Endothelial cell of umbilical vein (primary cell): ENCODE measurements at regions not wholly inside any gene's neighbourhood (a gene's known extent, or its start where the extent isn't known, plus 50 kb on each side); places are given as distances from the start of the nearest gene placed in this dataset.

Source experiments
- BruUV-seq: library from RNA; stranded (reverse); fragments of 400-500 nt; replicated peaks from 2 replicates; lab custom pipeline; 2021; lab: Mats Ljungman, UMichigan
- CTCF ChIA-PET: fragments of 300-600, 350-600 bp; sonication (Branson Sonifier 250); formaldehyde crosslinking; loops from one replicate; lab custom pipeline; 2021; ENCODE audit warnings: antibody characterized with exemption, inconsistent platforms; lab: Charles Lee
- POLR2A ChIA-PET: fragments of 300-600, 350-600 bp; sonication (Branson Sonifier 250); formaldehyde crosslinking; loops from one replicate; lab custom pipeline; 2021; ENCODE audit warnings: antibody characterized with exemption, inconsistent platforms; lab: Charles Lee
- DNase-seq: peaks from one replicate; pipeline ENCODE4 v3.0.0-alpha.2; 2011; ENCODE audit warnings: low read depth, low spot score
- FAIRE-seq: peaks from 2 replicates; lab custom pipeline; 2011; peaks lifted over from hg19 to GRCh38; lab: Jason Lieb, UNC
- H2AFZ ChIP-seq: 2 replicates; pipeline ENCODE4 v1.6.0; 2012; ENCODE audit warnings: low read depth, low read length, control low read depth, inconsistent platforms
- H3K27ac ChIP-seq: 2 replicates; pipeline ENCODE4 v1.5.1; 2011; ENCODE audit warnings: low read depth, mild to moderate bottlenecking, control low read depth, low read length, moderate library complexity; ENCODE audit not compliant: insufficient read depth
- H3K27me3 ChIP-seq, 2 experiments: 2 replicates each; pipeline versions ENCODE4 v1.6.0 to v1.6.1; 2011; ENCODE audit warnings: low read length in 2 of 2, mixed read lengths in 1 of 2; ENCODE audit not compliant: control insufficient read depth in 2 of 2, insufficient read depth in 2 of 2
- H3K36me3 ChIP-seq, 2 experiments: 2 replicates in 1 of 2; 3 replicates in 1 of 2; pipeline ENCODE4 v1.5.1; 2011; ENCODE audit warnings: low read length in 2 of 2, mild to moderate bottlenecking in 1 of 2, moderate library complexity in 1 of 2; ENCODE audit not compliant: control insufficient read depth in 2 of 2, insufficient read depth in 2 of 2; ENCODE audit errors: extremely low read depth in 1 of 2
- H3K4me1 ChIP-seq: 3 replicates; pipeline ENCODE4 v1.5.1; 2011; ENCODE audit warnings: mild to moderate bottlenecking, low read length; ENCODE audit not compliant: control insufficient read depth, insufficient read depth; ENCODE audit errors: extremely low read depth
- H3K4me2 ChIP-seq: 2 replicates; pipeline ENCODE4 v1.6.1; 2011; ENCODE audit warnings: low read length, control low read depth, mixed read lengths; ENCODE audit not compliant: insufficient read depth
- H3K4me3 ChIP-seq, 3 experiments: fragments of 200-600 bp in 1 of 3; sonication (generic), shearing (Covaris generic) in 1 of 3; replicated peaks in 1 of 3; 2 replicates each; pipeline ENCODE4 v1.5.1; 2011 to 2016; ENCODE audit warnings: control low read depth in 3 of 3, low read length in 3 of 3, mild to moderate bottlenecking in 2 of 3, inconsistent platforms in 1 of 3, low read depth in 1 of 3, moderate library complexity in 1 of 3; ENCODE audit not compliant: insufficient read depth in 1 of 3
- H3K79me2 ChIP-seq: 2 replicates; pipeline ENCODE4 v1.6.0; 2012; ENCODE audit warnings: low read length, inconsistent platforms; ENCODE audit not compliant: control insufficient read depth, insufficient read depth
- H3K9ac ChIP-seq: replicated peaks from 2 replicates; pipeline ENCODE3; 2011; ENCODE audit warnings: low read length, control low read depth; ENCODE audit not compliant: insufficient read depth; ENCODE audit errors: extremely low read depth
- H3K9me1 ChIP-seq: replicated peaks from 3 replicates; pipeline ENCODE4 v1.6.0; 2011; ENCODE audit warnings: mild to moderate bottlenecking, low read length; ENCODE audit not compliant: control insufficient read depth, insufficient read depth; ENCODE audit errors: extremely low read depth
- H3K9me3 ChIP-seq: replicated peaks from 2 replicates; pipeline ENCODE4 v1.5.1; 2012; ENCODE audit warnings: low read length, inconsistent platforms; ENCODE audit not compliant: control insufficient read depth, insufficient read depth
- H4K20me1 ChIP-seq: replicated peaks from 2 replicates; pipeline ENCODE3; 2011; ENCODE audit warnings: mild to moderate bottlenecking, low read length; ENCODE audit not compliant: control insufficient read depth, insufficient read depth; ENCODE audit errors: extremely low read depth
- CTCF ChIP-seq, 2 donors: IDR thresholded peaks; 1 replicate in 1 of 2; 2 replicates in 1 of 2; pipeline ENCODE4 v1.5.1; 2011; ENCODE audit warnings: low read length in 2 of 2, mild to moderate bottlenecking in 2 of 2, moderate library complexity in 2 of 2, control low read depth in 1 of 2, inconsistent platforms in 1 of 2, low read depth in 1 of 2; ENCODE audit not compliant: insufficient read depth in 1 of 2; ENCODE audit errors: extremely low read depth in 1 of 2
- EZH2 ChIP-seq: IDR thresholded peaks from 2 replicates; pipeline ENCODE4 v1.6.1; 2012; ENCODE audit warnings: borderline replicate concordance, low read depth, mild to moderate bottlenecking, moderate library complexity, low read length, inconsistent platforms; ENCODE audit not compliant: severe bottlenecking
- FOS ChIP-seq: IDR thresholded peaks from 2 replicates; pipeline ENCODE4 v1.6.1; 2011; ENCODE audit warnings: mild to moderate bottlenecking, low read length, moderate library complexity, borderline replicate concordance; ENCODE audit not compliant: insufficient read depth
- GATA2 ChIP-seq: IDR thresholded peaks from 2 replicates; pipeline ENCODE4 v1.7.0; 2011; ENCODE audit warnings: low read depth, mild to moderate bottlenecking, moderate library complexity, mixed read lengths, low read length; ENCODE audit not compliant: insufficient read length, insufficient read depth
- JUN ChIP-seq: IDR thresholded peaks from 2 replicates; pipeline ENCODE4 v1.6.1; 2011; ENCODE audit warnings: borderline replicate concordance, low read depth; ENCODE audit not compliant: insufficient read length, insufficient read depth
- MAX ChIP-seq: IDR thresholded peaks from 2 replicates; pipeline ENCODE4 v1.6.1; 2011; ENCODE audit not compliant: insufficient read depth, insufficient read length
- MYC ChIP-seq: IDR thresholded peaks from one replicate; pipeline ENCODE4 v1.6.1; 2011; ENCODE audit warnings: mild to moderate bottlenecking, low read depth, low read length
- POLR2A ChIP-seq: IDR thresholded peaks from 2 replicates; pipeline ENCODE4 v1.6.1; 2012; ENCODE audit warnings: low read depth, mild to moderate bottlenecking, control low read depth, low read length
- POLR2AphosphoS5 ChIP-seq: IDR thresholded peaks from 2 replicates; pipeline ENCODE4 v1.6.1; 2012; ENCODE audit warnings: low read depth, mild to moderate bottlenecking, control low read depth, low read length, moderate library complexity; ENCODE audit not compliant: insufficient read depth
- dilution Hi-C: fragments of 300-500 bp; cut with MboI; formaldehyde crosslinking; loops from one replicate; pipeline ENCODE4 v1.15.0; 2019; ENCODE audit warnings: low sequenced_read_pairs; ENCODE audit not compliant: extremely low pct_ligation_motif_present
- intact Hi-C: fragments of 100-400 bp; cut with micrococcal nuclease; formaldehyde crosslinking; loops from one replicate; pipeline ENCODE4 v1.10.0; 2022

GRCh38 chr4:11704186-11704830 lies 275.6 kb upstream of the HS3ST1 start:
- TF ChIP-seq POLR2AphosphoS5 (no peak), POLR2A (no peak)
- intact Hi-C loops, result no loop called here
- Histone ChIP-seq H3K9ac (no peak overlapping the region), H3K36me3 (no peaks in the 10 kb centered on the region), H3K4me2 (no peak overlapping the region), H3K79me2 (no peaks in the 10 kb centered on the region), H3K9me3 (no peaks in the 10 kb centered on the region), H3K4me1 (peaks cover 19% of the 10 kb centered on the region), H4K20me1 (no peaks in the 10 kb centered on the region), H3K4me3 (no peak overlapping the region), H2AFZ (no peak overlapping the region), H3K27ac (no peak overlapping the region), H3K9me1 (no peaks in the 10 kb centered on the region), H3K27me3 (no peaks in the 10 kb centered on the region)
- dilution Hi-C loops, result no loop called here
- POLR2A ChIA-PET, result no interaction called here
- DNase-seq (peak; percentile 28), FAIRE-seq (peak; percentile 57)
- CTCF ChIA-PET, result interaction anchor here (1.4 kb wide), 1 partner anchor 9 kb away, joined by 3 read pairs; no protein-coding TSS in a partner anchor
- no TSS peak for BruUV-seq

GRCh38 chr4:11702886-11703557 lies 274.3 kb upstream of the HS3ST1 start:
- Histone ChIP-seq H4K20me1 (no peaks in the 10 kb centered on the region), H3K79me2 (no peaks in the 10 kb centered on the region), H3K9ac (no peak overlapping the region), H3K27me3 (no peaks in the 10 kb centered on the region), H3K4me1 (peaks cover 32% of the 10 kb centered on the region), H3K4me2 (no peak overlapping the region), H3K9me1 (no peaks in the 10 kb centered on the region), H3K36me3 (no peaks in the 10 kb centered on the region), H2AFZ (no peak overlapping the region), H3K9me3 (no peaks in the 10 kb centered on the region), H3K4me3 (no peak overlapping the region), H3K27ac (no peak overlapping the region)
- no TSS peak for BruUV-seq
- CTCF ChIA-PET, result no interaction called here
- DNase-seq (no peak), FAIRE-seq (no peak)
- intact Hi-C loops (no loop called here), dilution Hi-C loops (no loop called here)
- POLR2A ChIA-PET, result no interaction called here
- TF ChIP-seq CTCF (IDR thresholded peaks at IDR 0.05; ENCODE audit: extremely low read depth in 1 of 2, insufficient read depth in 1 of 2, low read depth in 1 of 2, low read length in 2 of 2) (no peak), JUN (no peak), EZH2 (no peak), FOS (no peak), POLR2AphosphoS5 (no peak), MAX (no peak), GATA2 (no peak), MYC (no peak), POLR2A (no peak)
